ENCODE measurements at regions not wholly inside any gene's neighbourhood (a gene's known extent, or its start where the extent isn't known, plus 50 kb on each side); places are given as distances from the start of the nearest gene placed in this dataset.

- TF ChIP-seq POLR2A (IDR thresholded peaks at IDR 0.05; ENCODE audit: low read length) (no peak), GATA1 (IDR thresholded peaks at IDR 0.05; ENCODE audit: low read depth, low read length) (no peak)
These were observed 1378.1 kb downstream of the DSC3 start for GRCh38 chr18:29664278-29665036.

Data from erythroblast (primary cell).